ENCODE measurements at regions not wholly inside any gene's neighbourhood (a gene's known extent, or its start where the extent isn't known, plus 50 kb on each side); places are given as distances from the start of the nearest gene placed in this dataset.

DNA sequence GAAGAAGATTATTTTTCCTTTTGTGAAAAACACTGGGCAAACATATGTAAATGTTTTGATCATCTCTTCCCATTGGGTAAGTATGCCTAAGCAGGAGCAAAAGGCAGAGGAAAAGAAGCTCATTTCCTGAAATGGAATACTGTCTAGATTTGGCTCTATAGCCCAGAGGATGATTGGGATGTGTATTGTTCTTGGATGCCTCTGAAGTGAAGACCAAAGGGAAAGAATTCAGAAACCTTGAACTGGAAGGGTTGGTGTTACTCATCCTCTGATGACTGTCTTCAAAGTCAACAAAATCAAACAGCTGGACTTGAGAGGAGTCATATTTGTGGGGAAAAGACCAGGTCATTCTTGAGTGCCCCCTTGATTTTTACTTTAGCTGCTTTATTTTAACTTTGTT is 112.6 kb upstream of the NT5C1B start:
- TF ChIP-seq, protein P1, sequence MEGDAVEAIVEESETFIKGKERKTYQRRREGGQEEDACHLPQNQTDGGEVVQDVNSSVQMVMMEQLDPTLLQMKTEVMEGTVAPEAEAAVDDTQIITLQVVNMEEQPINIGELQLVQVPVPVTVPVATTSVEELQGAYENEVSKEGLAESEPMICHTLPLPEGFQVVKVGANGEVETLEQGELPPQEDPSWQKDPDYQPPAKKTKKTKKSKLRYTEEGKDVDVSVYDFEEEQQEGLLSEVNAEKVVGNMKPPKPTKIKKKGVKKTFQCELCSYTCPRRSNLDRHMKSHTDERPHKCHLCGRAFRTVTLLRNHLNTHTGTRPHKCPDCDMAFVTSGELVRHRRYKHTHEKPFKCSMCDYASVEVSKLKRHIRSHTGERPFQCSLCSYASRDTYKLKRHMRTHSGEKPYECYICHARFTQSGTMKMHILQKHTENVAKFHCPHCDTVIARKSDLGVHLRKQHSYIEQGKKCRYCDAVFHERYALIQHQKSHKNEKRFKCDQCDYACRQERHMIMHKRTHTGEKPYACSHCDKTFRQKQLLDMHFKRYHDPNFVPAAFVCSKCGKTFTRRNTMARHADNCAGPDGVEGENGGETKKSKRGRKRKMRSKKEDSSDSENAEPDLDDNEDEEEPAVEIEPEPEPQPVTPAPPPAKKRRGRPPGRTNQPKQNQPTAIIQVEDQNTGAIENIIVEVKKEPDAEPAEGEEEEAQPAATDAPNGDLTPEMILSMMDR (conservative IDR thresholded peaks at IDR 0.05; ENCODE audit: low read length): no peak
- DNase-seq (ENCODE audit: low read depth): peak; percentile 26
- no peak overlapping the region for H3K4me3 ChIP-seq (ENCODE audit: low read length)

DNA sequence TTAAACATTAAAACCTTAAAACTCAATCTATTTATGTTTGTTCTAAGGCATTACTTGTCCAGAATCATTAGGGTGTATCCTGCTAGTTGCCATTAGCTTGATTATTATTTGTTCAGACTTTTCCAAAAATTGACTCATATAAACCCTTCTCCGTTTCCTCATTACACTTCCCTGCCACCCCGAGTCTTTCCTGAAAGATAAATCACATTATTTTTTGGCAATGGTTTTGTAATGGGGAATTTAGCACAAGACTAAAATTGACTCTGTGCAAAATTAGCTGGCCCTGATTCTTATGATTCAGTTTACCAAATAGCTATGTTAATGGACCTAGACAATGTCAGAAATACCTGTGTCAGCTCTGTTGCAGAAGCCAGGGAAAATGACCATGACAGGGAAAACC is 112.2 kb upstream of the NT5C1B start:
- no peak overlapping the region for H3K4me3 ChIP-seq (ENCODE audit: low read length)
- TF ChIP-seq, protein P1 (conservative IDR thresholded peaks at IDR 0.05; ENCODE audit: low read length): no peak
- DNase-seq (ENCODE audit: low read depth): no peak

DNA sequence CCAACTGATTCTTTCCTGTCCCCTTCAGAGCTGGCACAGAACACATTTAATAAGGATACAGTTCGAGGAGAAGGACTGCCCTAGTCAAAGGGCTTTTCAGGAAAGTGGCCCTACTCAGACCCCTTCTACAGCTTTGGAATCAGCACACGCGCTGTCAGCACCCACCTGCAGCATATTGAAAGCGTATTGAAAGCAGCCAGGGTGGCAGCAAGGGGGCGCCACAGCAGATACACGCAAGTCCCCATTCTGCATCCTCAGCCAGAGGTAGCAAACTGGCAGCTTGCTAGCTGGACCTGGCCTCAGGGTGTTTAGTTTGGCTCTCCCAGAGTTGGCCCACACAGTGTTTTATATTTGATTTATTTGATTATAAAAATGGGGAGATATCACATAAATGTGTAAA is 101.0 kb upstream of the NT5C1B start:
- TF ChIP-seq, protein P1 (conservative IDR thresholded peaks at IDR 0.05; ENCODE audit: low read length): no peak
- DNase-seq (ENCODE audit: low read depth): no peak
- no peak overlapping the region for H3K4me3 ChIP-seq (ENCODE audit: low read length)

DNA sequence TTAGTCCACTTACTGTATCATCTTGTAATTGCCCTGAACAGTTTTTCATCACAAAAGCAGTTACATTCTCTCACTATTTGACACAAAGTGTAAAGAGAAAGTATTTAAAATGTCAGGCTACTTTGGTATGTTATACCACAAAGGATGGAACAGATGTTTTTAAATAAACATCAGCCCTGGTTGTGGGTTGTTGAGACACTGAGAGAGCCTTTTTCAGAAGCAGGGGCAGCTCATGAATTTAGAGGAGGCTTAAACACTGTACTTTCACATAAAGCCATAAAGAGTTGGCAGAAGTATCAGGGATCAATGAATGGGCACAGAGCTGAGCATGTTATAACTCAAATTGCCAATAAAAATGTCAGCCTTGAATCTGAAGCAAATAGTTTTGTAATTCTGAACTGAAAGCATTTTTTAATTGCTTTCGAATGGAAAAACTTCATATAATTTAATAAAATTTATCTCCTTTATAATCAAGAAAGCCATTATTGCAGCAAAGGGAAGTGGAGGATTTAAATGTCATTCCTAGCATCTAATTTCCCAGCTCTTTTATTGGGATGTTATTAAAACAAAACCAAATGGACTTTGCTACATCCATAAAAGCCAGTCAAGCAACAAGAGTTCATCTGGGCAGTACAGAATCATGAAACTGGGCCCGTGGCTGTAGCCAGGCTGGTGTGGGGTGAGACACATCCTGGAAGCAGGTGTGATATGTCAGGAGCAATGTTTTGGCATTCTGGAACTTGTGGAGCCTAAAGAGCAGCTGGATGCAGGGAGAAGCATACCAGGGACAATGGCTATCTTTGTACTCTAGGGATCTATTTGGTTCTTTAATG is 95.1 kb upstream of the NT5C1B start:
- TF ChIP-seq, protein P1 (conservative IDR thresholded peaks at IDR 0.05; ENCODE audit: low read length): no peak
- no peak overlapping the region for H3K4me3 ChIP-seq (ENCODE audit: low read length)
- peak; percentile 90 for DNase-seq (ENCODE audit: low read depth)

DNA sequence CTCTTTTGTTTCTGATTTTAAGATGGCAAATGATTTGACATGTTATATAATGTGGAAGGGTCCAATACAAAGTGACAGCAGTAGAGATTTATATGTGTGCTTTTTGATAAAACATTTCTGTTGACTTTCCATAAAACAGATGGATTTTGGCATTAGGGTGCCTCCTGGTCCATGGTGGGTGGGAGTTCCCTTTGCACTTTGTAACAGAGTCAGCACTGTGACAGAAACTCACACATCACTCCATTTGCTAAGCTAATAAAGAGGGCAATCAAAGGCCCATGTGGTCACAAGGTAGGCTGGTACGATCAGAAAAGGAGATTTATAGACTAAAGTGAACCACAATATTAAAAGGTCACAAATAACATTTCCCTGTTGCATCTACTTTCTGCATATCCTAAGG is 93.3 kb upstream of the NT5C1B start:
- TF ChIP-seq, protein P1 (conservative IDR thresholded peaks at IDR 0.05; ENCODE audit: low read length): no peak
- no peak overlapping the region for H3K4me3 ChIP-seq (ENCODE audit: low read length)
- DNase-seq (ENCODE audit: low read depth): no peak

DNA sequence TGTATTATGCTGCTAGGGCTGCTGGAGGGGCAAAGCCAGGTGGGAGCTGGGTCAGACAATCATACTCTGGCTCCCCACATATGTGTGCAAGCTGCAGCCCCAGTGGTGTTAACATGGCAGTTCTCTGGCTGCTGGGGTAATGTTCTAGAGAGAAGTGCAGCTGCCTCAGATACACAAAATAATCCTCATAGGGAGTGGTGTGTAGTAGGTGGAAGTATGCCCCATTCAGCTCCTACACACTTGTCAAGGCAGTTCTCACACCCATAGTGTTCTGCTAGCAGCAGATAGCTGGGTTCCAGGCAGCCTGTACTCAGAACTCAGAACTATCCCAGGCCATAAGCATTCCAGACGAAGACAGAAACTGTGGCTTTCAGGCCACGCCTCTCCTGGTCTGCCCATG is 87.9 kb upstream of the NT5C1B start:
- no peak for DNase-seq (ENCODE audit: low read depth)
- H3K4me3 ChIP-seq (ENCODE audit: low read length): no peak overlapping the region

DNA sequence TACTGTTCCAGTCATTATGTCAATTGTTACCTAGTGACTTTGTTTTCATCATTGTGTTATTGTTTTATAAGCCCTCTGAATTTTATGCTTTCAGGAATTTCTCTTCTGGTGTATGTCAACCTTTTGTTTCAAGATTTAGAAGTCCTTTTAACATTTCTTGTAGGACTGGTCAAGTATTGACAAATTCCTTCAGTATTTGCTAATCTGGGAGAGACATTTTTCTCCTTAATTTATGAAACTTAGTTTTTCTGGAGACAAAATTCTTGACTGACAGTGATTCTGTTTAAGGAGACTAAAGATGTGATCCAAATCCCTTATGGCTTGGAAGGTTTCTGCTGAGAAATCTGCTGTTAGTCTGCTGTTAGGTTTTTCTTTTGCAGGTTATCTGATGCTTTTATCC is 84.9 kb upstream of the NT5C1B start:
- TF ChIP-seq, protein P1 (conservative IDR thresholded peaks at IDR 0.05; ENCODE audit: low read length): no peak

More for the DNA sequence above, 87.9 kb upstream of the NT5C1B start:
- TF ChIP-seq, protein P1 (conservative IDR thresholded peaks at IDR 0.05; ENCODE audit: low read length): no peak

More for the DNA sequence above, 84.9 kb upstream of the NT5C1B start:
- no peak for DNase-seq (ENCODE audit: low read depth)
- H3K4me3 ChIP-seq (ENCODE audit: low read length): no peak overlapping the region
